ENCODE measurements at regions not wholly inside any gene's neighbourhood (a gene's known extent, or its start where the extent isn't known, plus 50 kb on each side); places are given as distances from the start of the nearest gene placed in this dataset.
A peak's percentile ranks its signal among the peaks of the same experiment; 100 is the strongest.

GRCh38 chr3:132800958-132801357 lies 78.7 kb upstream of the NPHP3 start:
- no peaks in the 10 kb centered on the region for H3K36me3 ChIP-seq (ENCODE audit: control insufficient read depth, insufficient read depth, low read length)
- no peak overlapping the region for H3K4me3 ChIP-seq (ENCODE audit: low read depth, low read length)
- TF ChIP-seq CTCF (IDR thresholded peaks at IDR 0.05; ENCODE audit: insufficient read depth, low read length, poor library complexity, severe bottlenecking): no peak
- H3K27me3 ChIP-seq (ENCODE audit: control insufficient read depth, insufficient read depth, low read length): no peaks in the 10 kb centered on the region
- no peak for DNase-seq (ENCODE audit: low read depth)

GRCh38 chr3:132790806-132791205 lies 68.6 kb upstream of the NPHP3 start:
- H3K27me3 ChIP-seq (ENCODE audit: control insufficient read depth, insufficient read depth, low read length): no peaks in the 10 kb centered on the region
- DNase-seq (ENCODE audit: low read depth): no peak
- no peak for TF ChIP-seq CTCF (IDR thresholded peaks at IDR 0.05; ENCODE audit: insufficient read depth, low read length, poor library complexity, severe bottlenecking)
- no peak overlapping the region for H3K4me3 ChIP-seq (ENCODE audit: low read depth, low read length)
- no peaks in the 10 kb centered on the region for H3K36me3 ChIP-seq (ENCODE audit: control insufficient read depth, insufficient read depth, low read length)

- no peak for TF ChIP-seq CTCF (IDR thresholded peaks at IDR 0.05; ENCODE audit: insufficient read depth, low read length, poor library complexity, severe bottlenecking)
- H3K4me3 ChIP-seq (ENCODE audit: low read depth, low read length): no peak overlapping the region
- no peaks in the 10 kb centered on the region for H3K36me3 ChIP-seq (ENCODE audit: control insufficient read depth, insufficient read depth, low read length)
- no peaks in the 10 kb centered on the region for H3K27me3 ChIP-seq (ENCODE audit: control insufficient read depth, insufficient read depth, low read length)
- DNase-seq (ENCODE audit: low read depth): no peak
Observed at GRCh38 chr3:132789959-132790358, 67.8 kb upstream of the NPHP3 start.

DNA sequence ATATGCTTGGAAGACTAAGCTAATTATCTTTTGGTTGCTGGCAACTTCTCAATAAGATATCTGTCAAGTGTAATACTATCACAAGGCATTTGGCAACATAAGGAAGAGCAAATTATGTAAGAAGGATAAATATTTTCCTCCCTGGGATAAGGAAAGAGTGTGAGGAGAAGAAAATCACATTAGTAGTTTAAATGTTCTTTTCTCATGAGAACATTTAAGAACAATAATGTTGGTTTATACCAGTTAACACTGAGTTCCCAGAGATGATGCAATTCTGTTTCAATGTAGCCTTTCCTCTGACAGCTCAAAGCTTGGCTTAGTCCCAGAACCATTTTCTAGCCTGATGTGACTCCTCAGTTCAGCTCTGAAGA lies 66.1 kb upstream of the NPHP3 start:
- no peak for TF ChIP-seq CTCF (IDR thresholded peaks at IDR 0.05; ENCODE audit: insufficient read depth, low read length, poor library complexity, severe bottlenecking)
- H3K4me3 ChIP-seq (ENCODE audit: low read depth, low read length): no peak overlapping the region
- DNase-seq (ENCODE audit: low read depth): peak; percentile 41
- H3K27me3 ChIP-seq (ENCODE audit: control insufficient read depth, insufficient read depth, low read length): no peaks in the 10 kb centered on the region
- H3K36me3 ChIP-seq (ENCODE audit: control insufficient read depth, insufficient read depth, low read length): no peaks in the 10 kb centered on the region

DNA sequence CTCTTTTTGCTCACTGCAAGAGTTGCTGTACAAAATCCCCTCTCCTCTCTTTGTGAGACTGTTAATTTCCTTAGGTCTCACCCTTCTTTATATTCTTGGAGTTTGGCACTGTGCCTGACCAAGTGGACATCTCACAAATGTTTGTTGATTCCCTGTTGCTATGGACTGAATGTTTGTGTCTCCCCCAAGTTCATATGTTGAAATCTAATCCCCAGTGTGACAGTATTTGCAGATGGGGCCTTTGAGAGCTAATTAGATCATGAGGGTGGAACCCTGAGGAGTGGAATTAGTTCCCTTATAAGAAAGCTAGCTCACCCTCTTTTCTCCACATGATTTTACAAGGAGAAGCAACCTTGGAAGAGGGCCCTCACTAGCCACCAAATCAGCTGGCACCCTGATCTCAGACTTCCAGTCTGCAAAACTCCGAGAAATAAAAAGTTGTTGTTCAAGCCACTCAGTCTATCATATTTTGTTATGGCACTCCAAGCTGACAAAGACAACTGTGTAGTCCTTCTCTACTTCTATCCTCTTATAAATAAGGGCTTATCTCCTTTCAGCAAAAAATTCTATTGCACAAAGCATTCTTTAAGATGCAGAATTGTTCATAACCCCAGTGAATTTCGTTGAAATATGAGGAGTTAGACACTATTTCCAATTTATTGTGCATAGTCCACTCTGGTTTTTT lies 65.5 kb upstream of the NPHP3 start:
- no peak overlapping the region for H3K4me3 ChIP-seq (ENCODE audit: low read depth, low read length)
- H3K27me3 ChIP-seq (ENCODE audit: control insufficient read depth, insufficient read depth, low read length): no peaks in the 10 kb centered on the region
- TF ChIP-seq CTCF (IDR thresholded peaks at IDR 0.05; ENCODE audit: insufficient read depth, low read length, poor library complexity, severe bottlenecking): no peak
- DNase-seq (ENCODE audit: low read depth): no peak
- no peaks in the 10 kb centered on the region for H3K36me3 ChIP-seq (ENCODE audit: control insufficient read depth, insufficient read depth, low read length)

DNA sequence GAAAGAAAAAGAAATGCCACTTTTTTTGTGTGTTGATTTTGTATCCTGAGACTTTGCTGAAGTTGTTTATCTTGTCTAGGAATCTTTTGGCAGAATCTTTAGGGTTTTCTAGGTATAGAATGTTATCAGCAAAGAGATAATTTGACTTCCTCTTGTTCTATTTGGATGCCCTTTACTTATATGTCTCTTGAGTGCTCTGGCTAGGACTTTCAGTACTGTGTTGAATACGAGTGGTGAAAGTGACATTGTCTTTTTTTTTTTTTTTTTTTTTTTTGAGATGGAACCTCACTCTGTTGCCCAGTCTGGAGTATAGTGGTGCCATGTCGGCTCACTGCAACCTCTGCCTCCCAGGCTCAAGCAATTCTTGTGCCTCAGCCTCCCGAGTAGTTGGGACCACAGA lies 64.7 kb upstream of the NPHP3 start:
- H3K27me3 ChIP-seq (ENCODE audit: control insufficient read depth, insufficient read depth, low read length): no peaks in the 10 kb centered on the region

More for the DNA sequence above, 64.7 kb upstream of the NPHP3 start:
- TF ChIP-seq CTCF (IDR thresholded peaks at IDR 0.05; ENCODE audit: insufficient read depth, low read length, poor library complexity, severe bottlenecking): no peak
- Histone ChIP-seq H3K36me3 (ENCODE audit: control insufficient read depth, insufficient read depth, low read length) (no peaks in the 10 kb centered on the region), H3K4me3 (ENCODE audit: low read depth, low read length) (no peak overlapping the region)
- no peak for DNase-seq (ENCODE audit: low read depth)
